Ishikawa (cell line): ENCODE measurements at regions not wholly inside any gene's neighbourhood (a gene's known extent, or its start where the extent isn't known, plus 50 kb on each side); places are given as distances from the start of the nearest gene placed in this dataset.

ENCODE experiments used
- CREB1 ChIP-seq: IDR thresholded peaks from 2 replicates; pipeline ENCODE4 v1.6.1; 2012; ENCODE audit warnings: low read depth
- EP300 ChIP-seq: IDR thresholded peaks from 2 replicates; pipeline ENCODE4 v1.6.1; 2012; ENCODE audit warnings: borderline replicate concordance
- FOXM1 ChIP-seq: IDR thresholded peaks from 2 replicates; pipeline ENCODE4 v1.6.1; 2012; ENCODE audit warnings: low read depth, borderline replicate concordance
- RAD21 ChIP-seq: IDR thresholded peaks from 2 replicates; pipeline ENCODE4 v1.6.1; 2012; ENCODE audit warnings: low read depth
- REST ChIP-seq: IDR thresholded peaks from 2 replicates; pipeline ENCODE4 v1.6.1; 2012; ENCODE audit warnings: low read depth, mild to moderate bottlenecking
- TAF1 ChIP-seq: IDR thresholded peaks from 2 replicates; pipeline ENCODE4 v1.6.1; 2012; ENCODE audit warnings: low read depth, mild to moderate bottlenecking
- YY1 ChIP-seq: IDR thresholded peaks from 2 replicates; pipeline ENCODE4 v1.6.1; 2012; ENCODE audit warnings: low read depth

- TF ChIP-seq TAF1 (no peak), CREB1 (no peak), EP300 (no peak), REST (no peak), RAD21 (no peak), FOXM1 (no peak), YY1 (no peak)
Observed at GRCh38 chr2:12007282-12007681, 260.9 kb downstream of the LPIN1 start.
